GM12878 (cell line): ENCODE measurements at regions not wholly inside any gene's neighbourhood (a gene's known extent, or its start where the extent isn't known, plus 50 kb on each side); places are given as distances from the start of the nearest gene placed in this dataset.

ENCODE experiments used
- JUND ChIP-seq: IDR thresholded peaks from 2 replicates; pipeline ENCODE4 v1.6.1; 2012; ENCODE audit warnings: low read depth, mild to moderate bottlenecking, low read length, improper control_type of control experiment, moderate library complexity
- SMC3 ChIP-seq: IDR thresholded peaks from 2 replicates; pipeline ENCODE4 v1.6.1; 2011; ENCODE audit warnings: low read length, improper control_type of control experiment, borderline replicate concordance
- TF ChIP-seq, protein P1 (sequence below), 3 experiments: IDR thresholded peaks in 2 of 3; conservative IDR thresholded peaks in 1 of 3; 2 replicates each; pipeline ENCODE4 v1.5.1; 2011; ENCODE audit warnings: low read depth in 3 of 3, low read length in 3 of 3, mild to moderate bottlenecking in 3 of 3, control low read depth in 2 of 3, moderate library complexity in 2 of 3, inconsistent platforms in 1 of 3, mixed read lengths in 1 of 3; ENCODE audit not compliant: control insufficient read depth in 2 of 3, insufficient read depth in 1 of 3; ENCODE audit errors: extremely low read depth in 1 of 3
- TF ChIP-seq, protein P2 (sequence below): fragments of 450-650 bp; IDR thresholded peaks from 2 replicates; pipeline ENCODE4 v1.6.1; 2016; ENCODE audit warnings: mild to moderate bottlenecking

DNA sequence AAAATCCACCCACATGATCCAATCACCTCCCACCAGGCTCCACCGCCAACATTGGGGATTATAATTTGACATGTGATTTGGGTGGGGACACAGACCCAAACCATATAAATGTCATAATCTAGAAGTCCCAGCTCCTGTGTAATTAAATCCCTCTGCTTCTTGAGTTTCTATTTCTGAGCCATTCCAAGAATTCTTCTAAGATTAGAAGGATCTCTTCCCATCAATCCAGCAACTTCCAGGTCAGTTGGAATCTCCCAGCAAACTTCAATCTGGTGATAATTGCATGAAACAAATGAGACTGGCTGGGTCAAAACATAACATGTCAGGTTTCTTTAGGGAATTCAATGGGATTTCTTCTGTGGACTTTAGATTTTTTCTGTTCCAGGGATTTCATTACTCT, 127.8 kb upstream of the CDH5 start:
- TF ChIP-seq, protein P1, sequence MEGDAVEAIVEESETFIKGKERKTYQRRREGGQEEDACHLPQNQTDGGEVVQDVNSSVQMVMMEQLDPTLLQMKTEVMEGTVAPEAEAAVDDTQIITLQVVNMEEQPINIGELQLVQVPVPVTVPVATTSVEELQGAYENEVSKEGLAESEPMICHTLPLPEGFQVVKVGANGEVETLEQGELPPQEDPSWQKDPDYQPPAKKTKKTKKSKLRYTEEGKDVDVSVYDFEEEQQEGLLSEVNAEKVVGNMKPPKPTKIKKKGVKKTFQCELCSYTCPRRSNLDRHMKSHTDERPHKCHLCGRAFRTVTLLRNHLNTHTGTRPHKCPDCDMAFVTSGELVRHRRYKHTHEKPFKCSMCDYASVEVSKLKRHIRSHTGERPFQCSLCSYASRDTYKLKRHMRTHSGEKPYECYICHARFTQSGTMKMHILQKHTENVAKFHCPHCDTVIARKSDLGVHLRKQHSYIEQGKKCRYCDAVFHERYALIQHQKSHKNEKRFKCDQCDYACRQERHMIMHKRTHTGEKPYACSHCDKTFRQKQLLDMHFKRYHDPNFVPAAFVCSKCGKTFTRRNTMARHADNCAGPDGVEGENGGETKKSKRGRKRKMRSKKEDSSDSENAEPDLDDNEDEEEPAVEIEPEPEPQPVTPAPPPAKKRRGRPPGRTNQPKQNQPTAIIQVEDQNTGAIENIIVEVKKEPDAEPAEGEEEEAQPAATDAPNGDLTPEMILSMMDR (IDR thresholded peaks at IDR 0.05 in 2 of 3, conservative IDR thresholded peaks at IDR 0.05 in 1 of 3; ENCODE audit: control insufficient read depth in 2 of 3, extremely low read depth in 1 of 3, insufficient read depth in 1 of 3, low read depth in 3 of 3, low read length in 3 of 3): no peak
- TF ChIP-seq SMC3: no peak
- no peak for TF ChIP-seq JUND
- TF ChIP-seq, protein P2, sequence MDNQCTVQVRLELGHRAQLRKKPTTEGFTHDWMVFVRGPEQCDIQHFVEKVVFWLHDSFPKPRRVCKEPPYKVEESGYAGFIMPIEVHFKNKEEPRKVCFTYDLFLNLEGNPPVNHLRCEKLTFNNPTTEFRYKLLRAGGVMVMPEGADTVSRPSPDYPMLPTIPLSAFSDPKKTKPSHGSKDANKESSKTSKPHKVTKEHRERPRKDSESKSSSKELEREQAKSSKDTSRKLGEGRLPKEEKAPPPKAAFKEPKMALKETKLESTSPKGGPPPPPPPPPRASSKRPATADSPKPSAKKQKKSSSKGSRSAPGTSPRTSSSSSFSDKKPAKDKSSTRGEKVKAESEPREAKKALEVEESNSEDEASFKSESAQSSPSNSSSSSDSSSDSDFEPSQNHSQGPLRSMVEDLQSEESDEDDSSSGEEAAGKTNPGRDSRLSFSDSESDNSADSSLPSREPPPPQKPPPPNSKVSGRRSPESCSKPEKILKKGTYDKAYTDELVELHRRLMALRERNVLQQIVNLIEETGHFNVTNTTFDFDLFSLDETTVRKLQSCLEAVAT: no peak
